HG03460 (cell line): ENCODE measurements at regions not wholly inside any gene's neighbourhood (a gene's known extent, or its start where the extent isn't known, plus 50 kb on each side); places are given as distances from the start of the nearest gene placed in this dataset.
"Not testable (repeated sequence)": the region's sequence is repeated elsewhere in the genome, so short reads cannot be mapped to it uniquely, and the experiment has no call there.

Source experiments
- ATAC-seq: cut with Tn5 transposase; IDR thresholded peaks from one replicate; pipeline ENCODE4 v1.9.1; 2021; ENCODE audit not compliant: unreplicated experiment

DNA sequence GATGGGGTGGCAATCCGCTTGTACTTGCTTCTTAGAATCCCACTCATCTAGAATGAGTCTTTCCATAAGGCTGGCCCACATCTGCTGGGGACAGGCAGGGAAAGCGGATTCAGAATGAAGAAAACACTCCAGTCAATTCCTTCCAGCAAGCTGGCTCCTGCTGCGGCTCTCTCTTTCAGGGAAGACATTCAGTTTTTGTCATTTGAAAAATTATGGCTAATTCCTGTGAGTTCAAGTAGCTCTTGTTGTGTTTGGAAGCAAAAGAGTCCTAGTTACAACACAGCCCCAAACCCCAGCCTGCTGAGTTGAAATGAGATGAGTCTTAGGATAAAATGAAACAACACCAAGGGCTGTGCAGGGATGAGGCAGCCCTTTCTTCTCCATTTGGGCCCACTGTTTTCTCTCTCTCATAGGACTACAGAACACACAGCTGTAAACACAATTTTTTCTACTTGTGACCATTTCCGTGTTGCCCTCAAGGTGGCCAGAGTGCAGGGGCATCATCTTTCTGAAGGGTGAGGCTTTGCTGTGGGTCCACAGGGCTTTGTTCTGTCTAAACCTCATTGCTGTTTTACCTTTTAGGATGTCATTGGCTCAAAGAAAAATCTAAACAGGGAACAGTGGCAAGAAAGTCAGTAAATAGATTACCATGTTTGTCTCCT lies 90.8 kb upstream of the EEPD1 start:
- no peak for ATAC-seq

GRCh38 chr7:36064676-36065075 lies 88.4 kb upstream of the EEPD1 start:
- no peak for ATAC-seq

DNA sequence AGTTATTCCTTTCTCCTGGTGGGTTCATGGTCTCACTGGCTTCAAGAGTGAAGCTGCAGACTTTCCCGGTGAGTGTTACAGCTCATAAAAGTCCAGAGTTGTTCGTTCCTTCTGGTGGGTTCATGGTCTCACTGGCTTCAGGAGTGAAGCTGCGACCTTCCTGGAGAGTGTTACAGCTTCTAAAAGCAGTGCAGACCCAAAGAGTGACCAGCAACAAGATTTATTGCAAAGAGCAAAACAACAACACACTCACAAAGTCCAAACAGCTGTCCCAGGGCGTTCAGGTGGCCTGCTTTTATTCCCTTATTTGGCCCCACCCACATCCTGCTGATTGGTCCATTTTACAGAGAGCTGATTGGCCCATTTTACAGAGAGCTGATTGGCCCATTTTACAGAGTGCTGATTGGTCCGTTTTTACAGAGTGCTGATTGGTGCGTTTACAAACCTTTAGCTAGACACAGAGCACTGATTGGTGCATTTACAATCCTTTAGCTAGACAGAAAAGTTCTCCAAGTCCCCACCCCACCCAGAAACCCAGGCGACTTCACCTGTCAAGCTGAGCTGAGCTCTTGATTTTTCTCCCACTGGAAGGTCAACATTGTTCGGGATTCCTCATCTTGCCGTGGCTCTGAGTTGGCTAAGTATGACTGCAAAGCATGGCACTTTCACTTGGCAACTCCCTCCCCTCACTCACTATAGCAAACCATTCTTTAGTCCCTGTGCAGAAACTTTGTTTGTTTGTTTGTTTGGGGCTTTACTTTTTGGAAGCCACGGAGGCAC lies 87.3 kb upstream of the EEPD1 start:
- not testable (repeated sequence) for ATAC-seq

- ATAC-seq, result no peak
These were observed 86.8 kb upstream of the EEPD1 start for GRCh38 chr7:36066343-36066664.

- ATAC-seq, result no peak
These were observed 82.8 kb upstream of the EEPD1 start for GRCh38 chr7:36070230-36070629.

- ATAC-seq, result no peak
These were observed 81.4 kb upstream of the EEPD1 start for GRCh38 chr7:36071605-36072004.

DNA sequence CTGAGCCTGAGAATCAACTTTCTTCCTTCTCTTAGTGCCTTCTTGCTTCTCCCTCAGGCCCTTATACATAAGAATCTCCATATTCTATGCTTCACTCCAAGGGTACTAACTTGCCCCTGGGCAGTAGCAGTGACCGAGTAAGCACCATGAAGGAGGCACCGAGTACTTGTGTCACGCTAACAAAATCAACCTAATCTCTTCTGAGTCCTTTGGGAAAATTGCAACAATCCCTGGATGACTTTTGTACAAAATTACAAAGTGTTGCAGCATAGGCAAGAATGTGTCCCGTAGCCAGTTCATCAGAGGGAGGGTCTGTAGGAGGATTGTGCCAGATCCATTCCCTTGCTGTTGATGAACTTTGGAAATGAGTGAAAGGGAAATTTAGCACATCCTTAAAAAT lies 80.4 kb upstream of the EEPD1 start:
- no peak for ATAC-seq

GRCh38 chr7:36075561-36075960 lies 77.5 kb upstream of the EEPD1 start:
- no peak for ATAC-seq

DNA sequence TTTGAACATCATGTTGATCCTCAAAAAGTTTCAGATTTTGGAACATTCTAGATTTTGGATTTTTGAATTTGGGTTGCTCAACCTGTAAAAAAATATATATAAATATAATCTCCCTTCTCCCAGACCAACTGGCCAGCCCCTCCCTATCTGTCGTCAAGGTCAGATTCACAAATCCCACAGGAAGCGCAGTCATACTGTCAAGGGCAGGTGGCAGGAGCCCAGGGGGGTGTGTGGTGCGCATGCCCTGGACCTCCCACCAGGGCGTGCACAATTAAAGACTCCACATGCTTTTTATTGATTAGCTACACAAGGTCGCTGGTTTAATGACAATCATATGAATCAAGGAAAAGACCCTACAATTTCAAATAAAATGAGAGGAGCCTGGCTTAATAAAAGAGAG lies 77.0 kb upstream of the EEPD1 start:
- ATAC-seq, result no peak

- no peak for ATAC-seq
These were observed 74.2 kb upstream of the EEPD1 start for GRCh38 chr7:36078816-36079360.

DNA sequence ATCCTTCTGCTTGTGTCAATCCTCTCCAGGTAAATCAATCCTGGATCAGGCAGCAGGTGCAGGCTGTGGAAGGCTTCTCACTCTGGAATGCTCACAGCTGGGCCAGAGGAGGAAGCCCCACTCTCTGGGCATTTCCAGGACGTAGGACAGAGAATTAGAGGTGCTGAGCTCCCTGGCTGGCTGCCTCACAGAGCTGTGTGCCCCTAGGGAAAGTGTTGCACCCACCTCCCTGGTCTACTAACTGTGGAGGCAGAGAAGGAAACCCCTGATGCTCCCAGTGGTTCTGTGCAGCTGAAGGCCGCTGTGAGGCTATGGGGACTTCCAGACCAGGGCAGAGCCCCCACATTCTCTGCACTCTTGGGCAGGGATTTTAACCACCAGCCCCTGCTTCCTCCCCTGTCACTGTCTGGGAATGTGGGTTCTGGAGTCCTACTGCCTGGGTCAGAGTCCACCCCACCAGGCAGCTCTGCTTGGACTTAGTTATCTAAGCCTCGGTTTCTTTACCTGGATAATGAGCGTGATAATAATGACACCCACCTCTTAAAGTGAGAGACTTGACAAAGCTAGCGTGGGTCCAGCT lies 73.5 kb upstream of the EEPD1 start:
- ATAC-seq, result no peak

DNA sequence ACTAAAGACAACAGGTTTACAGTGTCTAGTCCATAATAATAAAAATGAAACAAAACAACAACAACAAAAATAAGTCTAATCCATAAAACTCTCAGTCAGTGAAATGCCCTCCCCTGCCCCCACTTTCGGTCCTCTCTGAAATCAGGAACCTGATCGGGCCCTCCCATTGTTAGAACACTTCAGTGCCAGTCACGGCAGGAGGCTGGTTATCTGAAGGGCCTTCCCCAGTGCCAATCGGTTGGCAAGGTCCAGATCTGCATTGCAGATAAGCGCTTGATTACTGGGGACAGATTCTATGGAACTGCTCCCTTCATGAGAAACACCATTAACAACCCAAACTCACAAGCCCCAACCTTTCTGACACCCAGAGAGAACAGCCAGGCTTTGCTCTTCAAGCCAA lies 72.2 kb upstream of the EEPD1 start:
- no peak for ATAC-seq

DNA sequence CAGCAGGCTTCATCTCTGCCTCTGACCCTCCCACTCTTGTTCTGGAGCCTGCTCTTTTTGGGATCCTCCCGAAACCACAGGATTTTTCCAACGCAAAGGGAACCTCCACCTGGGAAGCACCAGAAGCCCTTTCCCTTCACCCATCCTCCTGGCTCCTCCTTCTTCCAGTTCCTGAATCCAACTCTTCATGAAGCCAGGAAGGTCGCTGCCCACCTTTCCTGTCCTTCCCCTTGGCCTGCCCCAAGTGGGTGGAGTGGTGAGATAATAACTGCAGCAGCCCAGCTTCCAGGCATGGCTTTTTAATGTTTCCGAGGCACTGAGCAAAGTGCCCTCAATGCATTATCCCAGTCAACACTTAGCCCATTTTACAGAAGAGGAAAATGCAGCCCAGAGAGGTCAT lies 70.8 kb upstream of the EEPD1 start:
- ATAC-seq, result no peak

- ATAC-seq, result no peak
These were observed 70.1 kb upstream of the EEPD1 start for GRCh38 chr7:36082910-36083309.

DNA sequence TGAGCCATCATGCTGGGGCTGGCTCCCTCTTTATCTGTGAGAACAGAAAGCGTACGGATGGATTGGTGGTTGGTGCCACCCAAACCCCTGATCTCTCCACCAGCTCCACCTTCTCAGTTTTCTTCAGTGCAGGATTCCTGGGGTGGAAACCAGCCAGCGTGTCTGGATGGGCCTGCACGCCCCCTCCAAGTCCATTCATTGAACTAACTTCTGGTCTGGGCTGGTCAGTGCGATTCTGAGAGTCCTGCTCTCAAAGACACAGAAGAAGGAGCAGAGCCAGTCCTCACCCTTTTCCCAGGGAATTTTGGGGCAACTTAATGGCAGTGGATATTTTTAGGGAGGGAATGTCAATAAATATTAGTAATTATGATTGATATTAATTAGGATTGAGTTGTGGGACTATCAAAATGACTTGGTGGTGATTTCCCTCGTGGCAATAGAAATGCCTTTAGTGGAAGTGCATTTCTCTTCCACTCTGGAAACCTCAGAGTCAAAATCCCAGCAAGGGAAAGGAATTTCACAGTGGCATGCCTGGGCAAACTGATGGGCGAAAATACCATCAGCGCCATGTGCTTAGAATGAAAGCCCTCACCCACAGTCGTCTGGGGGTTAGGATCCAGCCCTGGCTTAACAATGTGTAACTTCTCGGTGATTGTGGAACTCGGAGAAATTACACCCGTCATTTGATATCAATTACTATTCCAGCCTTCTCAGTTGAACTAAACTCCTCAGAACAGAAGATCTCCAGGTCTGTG lies 69.3 kb upstream of the EEPD1 start:
- no peak for ATAC-seq

- ATAC-seq, result no peak
These were observed 68.5 kb upstream of the EEPD1 start for GRCh38 chr7:36084485-36085091.

- ATAC-seq, result no peak
These were observed 68.0 kb upstream of the EEPD1 start for GRCh38 chr7:36085096-36085495.

GRCh38 chr7:36086571-36086970 lies 66.5 kb upstream of the EEPD1 start:
- ATAC-seq, result no peak

GRCh38 chr7:36088553-36088952 lies 64.5 kb upstream of the EEPD1 start:
- ATAC-seq, result no peak

- ATAC-seq, result no peak
These were observed 64.1 kb upstream of the EEPD1 start for GRCh38 chr7:36088966-36089365.
